ENCODE measurements at regions not wholly inside any gene's neighbourhood (a gene's known extent, or its start where the extent isn't known, plus 50 kb on each side); places are given as distances from the start of the nearest gene placed in this dataset.

DNA sequence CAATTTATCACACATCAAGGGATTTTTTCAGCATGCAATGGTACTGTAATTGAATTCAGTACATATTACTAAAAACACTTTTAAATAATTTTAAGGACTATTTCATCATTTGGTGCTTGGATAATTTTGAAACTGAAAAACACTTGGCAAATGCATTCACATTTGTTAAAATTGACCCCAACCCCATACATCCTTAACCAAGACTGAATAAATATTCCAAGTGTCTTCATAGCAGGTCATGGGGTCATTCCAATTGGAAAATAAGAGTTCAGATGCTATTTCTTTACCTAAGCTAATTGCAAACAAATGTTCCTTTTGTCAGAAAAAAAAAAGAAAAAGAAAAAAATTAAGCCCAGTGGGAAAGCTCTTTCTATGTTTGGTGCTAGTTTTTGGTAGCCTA is 516.4 kb upstream of the SPRY2 start:
- H3K27ac ChIP-seq: no peak overlapping the region
- DNase-seq (ENCODE audit: low spot score): no peak
- no peaks in the 10 kb centered on the region for H3K27me3 ChIP-seq
- H3K36me3 ChIP-seq: no peaks in the 10 kb centered on the region
- no peaks in the 10 kb centered on the region for H3K9me3 ChIP-seq
- no peaks in the 10 kb centered on the region for H3K4me1 ChIP-seq
- no peak for TF ChIP-seq CTCF (IDR thresholded peaks at IDR 0.05)
- H3K4me3 ChIP-seq: no peak overlapping the region

GRCh38 chr13:80850771-80851170 is 509.8 kb upstream of the SPRY2 start:
- H3K27ac ChIP-seq: no peak overlapping the region
- H3K9me3 ChIP-seq: no peaks in the 10 kb centered on the region
- H3K4me1 ChIP-seq: no peaks in the 10 kb centered on the region
- no peak for TF ChIP-seq CTCF (IDR thresholded peaks at IDR 0.05)
- H3K36me3 ChIP-seq: no peaks in the 10 kb centered on the region
- DNase-seq (ENCODE audit: low spot score): no peak
- H3K4me3 ChIP-seq: no peak overlapping the region
- no peaks in the 10 kb centered on the region for H3K27me3 ChIP-seq

GRCh38 chr13:80844164-80844563 is 503.2 kb upstream of the SPRY2 start:
- Histone ChIP-seq H3K36me3 (no peaks in the 10 kb centered on the region), H3K4me1 (no peaks in the 10 kb centered on the region), H3K27me3 (no peaks in the 10 kb centered on the region), H3K9me3 (no peaks in the 10 kb centered on the region), H3K27ac (no peak overlapping the region), H3K4me3 (no peak overlapping the region)
- no peak for TF ChIP-seq CTCF (IDR thresholded peaks at IDR 0.05)
- DNase-seq (ENCODE audit: low spot score): no peak

DNA sequence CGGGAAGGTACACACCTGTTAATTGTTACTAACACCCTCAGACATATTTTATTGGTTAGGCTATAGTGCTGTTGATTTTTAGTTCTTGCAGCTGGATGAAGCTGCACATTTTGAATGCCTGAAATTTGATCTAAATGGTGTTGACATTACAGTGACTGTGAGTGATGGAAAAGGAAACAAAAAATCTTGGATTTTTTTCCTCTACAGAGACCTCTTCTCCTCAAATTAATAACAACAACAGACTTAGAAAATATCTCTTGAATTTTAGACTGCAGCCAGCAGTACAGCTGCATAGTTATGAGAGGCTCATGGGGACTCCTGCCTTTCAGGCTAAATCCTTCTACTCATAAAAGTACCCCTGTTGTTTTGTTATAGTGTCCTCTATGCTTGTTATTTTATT is 500.5 kb upstream of the SPRY2 start:
- Histone ChIP-seq H3K4me1 (no peaks in the 10 kb centered on the region), H3K36me3 (no peaks in the 10 kb centered on the region), H3K27me3 (no peaks in the 10 kb centered on the region), H3K4me3 (no peak overlapping the region), H3K9me3 (no peaks in the 10 kb centered on the region), H3K27ac (no peak overlapping the region)
- DNase-seq (ENCODE audit: low spot score): no peak
- no peak for TF ChIP-seq CTCF (IDR thresholded peaks at IDR 0.05)

DNA sequence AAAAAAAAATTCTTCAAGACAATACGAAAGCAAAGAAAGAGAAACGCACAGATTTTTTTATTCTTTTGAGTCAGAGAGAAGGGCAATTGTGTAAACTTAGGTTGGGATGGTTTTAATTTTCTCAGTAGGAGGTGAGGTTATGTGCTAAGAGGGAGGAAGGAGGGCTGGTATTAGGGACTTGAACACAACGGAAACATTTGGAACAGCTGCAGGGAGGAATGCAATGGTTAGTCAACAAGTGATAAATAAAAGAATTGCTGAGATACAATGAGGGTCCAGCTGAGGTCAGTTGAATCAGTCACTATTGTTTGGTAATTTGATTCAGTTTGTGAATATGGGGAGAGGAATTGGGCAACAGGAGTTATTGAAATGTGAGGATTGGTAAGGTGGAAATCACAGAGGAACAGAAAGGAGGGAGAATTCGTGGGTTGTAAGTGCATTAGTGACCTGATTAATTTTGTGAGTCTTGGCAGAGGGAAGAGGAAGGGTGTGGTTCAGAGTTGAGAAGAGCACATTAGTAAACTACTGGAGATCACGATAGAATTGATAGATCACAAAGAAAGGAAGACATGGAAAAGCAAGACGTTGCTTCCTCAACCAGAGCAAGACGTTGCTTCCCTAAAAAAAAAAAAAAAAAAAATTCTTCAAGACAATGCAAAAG is 499.5 kb upstream of the SPRY2 start:
- Histone ChIP-seq H3K36me3 (no peaks in the 10 kb centered on the region), H3K4me3 (no peak overlapping the region), H3K9me3 (no peaks in the 10 kb centered on the region), H3K27ac (peak overlapping the region in 1 of 2 donors; percentile 2), H3K4me1 (no peaks in the 10 kb centered on the region), H3K27me3 (no peaks in the 10 kb centered on the region)
- TF ChIP-seq CTCF (IDR thresholded peaks at IDR 0.05): no peak
- DNase-seq (ENCODE audit: low spot score): no peak

- Histone ChIP-seq H3K27ac (no peak overlapping the region), H3K9me3 (peaks cover 0 to 14% of the 10 kb centered on the region in 2 donors), H3K4me1 (no peaks in the 10 kb centered on the region), H3K27me3 (no peaks in the 10 kb centered on the region), H3K36me3 (no peaks in the 10 kb centered on the region), H3K4me3 (no peak overlapping the region)
- no peak for TF ChIP-seq CTCF (IDR thresholded peaks at IDR 0.05)
- no peak for DNase-seq (ENCODE audit: low spot score)
Measured at GRCh38 chr13:80835902-80836301, 495.0 kb upstream of the SPRY2 start.
